Activated naive CD8-positive, alpha-beta T cell treated with anti-CD3 and anti-CD28 coated beads, Interleukin-2, amount 50 U/mL, for 24 hours (primary cell): ENCODE measurements at regions not wholly inside any gene's neighbourhood (a gene's known extent, or its start where the extent isn't known, plus 50 kb on each side); places are given as distances from the start of the nearest gene placed in this dataset.

Experiments
- ATAC-seq: fragments of 150-1000 bp; cut with Tn5 transposase; one replicate; pipeline ENCODE4 v1.10.0; 2021
- DNase-seq: peaks from one replicate; pipeline ENCODE4 v3.0.0; 2021
- H3K27ac Mint-ChIP-seq: one replicate; pipeline ENCODE4 v1.8.0; 2021; ENCODE audit warnings: mild to moderate bottlenecking, mixed read lengths
- H3K27me3 Mint-ChIP-seq: one replicate; pipeline ENCODE4 v1.8.0; 2021; ENCODE audit warnings: mixed read lengths
- H3K36me3 Mint-ChIP-seq: one replicate; pipeline ENCODE4 v1.8.0; 2021; ENCODE audit warnings: low read depth, mixed read lengths
- H3K4me1 Mint-ChIP-seq: one replicate; pipeline ENCODE4 v1.8.0; 2021; ENCODE audit warnings: mixed read lengths
- H3K4me3 Mint-ChIP-seq: one replicate; pipeline ENCODE4 v1.8.0; 2021; ENCODE audit warnings: mild to moderate bottlenecking, moderate library complexity, mixed read lengths
- H3K9me3 Mint-ChIP-seq: one replicate; pipeline ENCODE4 v1.8.0; 2021; ENCODE audit warnings: mixed read lengths

GRCh38 chr17:77487677-77488530, 347.1 kb downstream of the SEC14L1 start:
- peaks cover 32% of the 10 kb centered on the region for H3K36me3 Mint-ChIP-seq

DNA sequence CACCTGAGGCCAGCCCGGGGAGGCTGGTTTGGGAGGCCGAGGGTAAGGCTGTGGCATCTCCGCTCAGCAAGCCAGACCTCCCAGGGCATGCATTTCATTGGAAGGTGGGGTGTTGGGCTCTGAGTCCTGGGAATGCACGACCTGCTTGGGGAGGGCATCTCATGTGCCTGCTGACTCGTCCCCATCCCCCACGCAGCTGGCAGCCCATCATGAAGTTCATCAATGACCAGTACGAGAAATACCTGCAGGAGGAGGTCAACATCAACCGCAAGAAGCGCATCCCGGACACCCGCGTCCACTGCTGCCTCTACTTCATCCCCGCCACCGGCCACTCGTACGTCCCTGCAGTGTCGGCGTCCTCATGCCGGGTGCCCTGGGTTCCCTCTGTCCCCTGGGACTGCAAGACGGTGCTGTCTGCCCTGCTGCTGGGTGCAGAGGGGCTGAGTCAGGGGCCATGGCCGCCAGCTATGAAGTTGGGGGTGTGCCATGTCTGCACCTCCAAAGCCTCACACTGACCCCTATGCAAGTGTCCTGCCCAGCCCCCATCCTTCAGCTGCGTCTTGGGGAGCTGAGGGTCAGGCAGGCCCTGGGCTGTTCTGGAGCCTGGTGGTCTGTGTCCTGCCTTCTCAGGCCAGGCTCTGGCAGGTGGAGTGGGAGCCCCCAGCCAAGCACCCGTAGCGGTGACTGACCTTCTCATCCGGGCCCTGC, 347.9 kb downstream of the SEC14L1 start:
- no peaks in the 10 kb centered on the region for H3K9me3 Mint-ChIP-seq
- peaks cover 27% of the 10 kb centered on the region for H3K36me3 Mint-ChIP-seq
- H3K27me3 Mint-ChIP-seq, result no peaks in the 10 kb centered on the region

More at GRCh38 chr17:77487677-77488530, 347.1 kb downstream of the SEC14L1 start:
- ATAC-seq, result no peak
- H3K9me3 Mint-ChIP-seq, result no peaks in the 10 kb centered on the region
- no peak overlapping the region for H3K27ac Mint-ChIP-seq
- no peaks in the 10 kb centered on the region for H3K27me3 Mint-ChIP-seq
- no peak overlapping the region for H3K4me3 Mint-ChIP-seq
- H3K4me1 Mint-ChIP-seq, result peaks cover 18% of the 10 kb centered on the region
- DNase-seq, result no peak

GRCh38 chr17:77489239-77489892, 348.6 kb downstream of the SEC14L1 start:
- Mint-ChIP-seq H3K9me3 (no peaks in the 10 kb centered on the region), H3K4me3 (no peak overlapping the region), H3K27me3 (no peaks in the 10 kb centered on the region), H3K36me3 (peaks cover 27% of the 10 kb centered on the region), H3K27ac (no peak overlapping the region), H3K4me1 (peaks cover 17% of the 10 kb centered on the region)
- DNase-seq, result no peak
- ATAC-seq, result no peak

More for the DNA sequence above, 347.9 kb downstream of the SEC14L1 start:
- Mint-ChIP-seq H3K4me3 (no peak overlapping the region), H3K27ac (no peak overlapping the region), H3K4me1 (peaks cover 16% of the 10 kb centered on the region)
- DNase-seq (no peak), ATAC-seq (no peak)

DNA sequence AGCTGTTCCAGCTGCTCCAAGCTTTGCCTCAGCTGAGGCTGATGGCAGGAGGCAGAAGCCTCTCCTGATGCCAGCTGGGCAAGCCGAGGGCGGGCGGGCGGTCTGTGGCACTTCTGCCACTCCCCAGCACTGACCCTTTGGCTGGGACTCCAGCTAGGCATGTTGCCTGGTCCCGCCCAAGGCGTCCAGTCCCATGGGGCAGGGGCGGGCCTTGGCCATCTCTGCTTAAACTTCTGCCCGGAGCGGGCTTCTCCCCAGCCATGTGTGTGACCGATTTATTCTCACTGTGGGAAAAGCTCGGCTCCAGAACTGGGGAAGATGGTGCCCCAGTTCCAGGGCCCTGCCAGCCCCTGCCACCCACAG, 349.1 kb downstream of the SEC14L1 start:
- H3K27ac Mint-ChIP-seq, result no peak overlapping the region
- no peaks in the 10 kb centered on the region for H3K27me3 Mint-ChIP-seq
- no peaks in the 10 kb centered on the region for H3K9me3 Mint-ChIP-seq
- no peak overlapping the region for H3K4me3 Mint-ChIP-seq
- H3K36me3 Mint-ChIP-seq, result peaks cover 29% of the 10 kb centered on the region
- ATAC-seq (no peak), DNase-seq (no peak)
- H3K4me1 Mint-ChIP-seq, result peaks cover 18% of the 10 kb centered on the region

DNA sequence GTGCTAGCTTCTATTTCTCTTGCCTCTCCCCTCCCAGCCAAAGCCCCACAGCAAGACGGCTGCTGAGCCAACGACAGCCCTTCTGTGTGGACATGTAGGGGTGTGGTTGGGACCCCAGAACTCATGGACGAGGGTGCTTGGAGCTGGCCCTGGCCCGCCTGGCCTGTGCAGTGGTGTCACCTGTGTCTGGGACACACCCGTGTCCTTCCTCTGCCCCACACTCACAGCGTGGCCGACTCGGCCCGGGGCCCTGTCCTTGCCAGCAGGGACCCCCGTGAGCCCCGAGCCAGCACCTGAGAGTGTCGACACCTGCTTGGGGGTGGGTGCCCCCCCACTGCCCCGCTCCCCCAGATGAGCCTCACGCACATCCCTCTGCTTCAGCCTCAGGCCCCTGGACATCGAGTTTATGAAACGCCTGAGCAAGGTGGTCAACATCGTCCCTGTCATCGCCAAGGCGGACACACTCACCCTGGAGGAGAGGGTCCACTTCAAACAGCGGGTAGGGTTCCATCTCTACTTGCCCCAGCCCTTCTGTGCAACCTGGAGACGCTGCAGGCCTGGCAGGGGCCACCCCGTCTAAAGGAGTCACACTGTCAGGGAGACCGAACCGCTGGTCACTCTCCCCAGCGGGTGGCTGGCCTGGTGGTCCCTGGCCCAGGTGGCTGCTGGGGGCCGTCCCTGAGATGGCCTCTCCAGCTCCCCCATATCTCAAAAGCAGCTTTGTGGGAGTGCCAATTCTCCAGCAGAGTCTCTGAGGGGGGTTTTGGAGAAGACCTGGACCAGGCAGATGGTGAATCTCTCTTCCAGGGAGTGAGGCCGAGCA, 349.8 kb downstream of the SEC14L1 start:
- no peak overlapping the region for H3K4me3 Mint-ChIP-seq
- ATAC-seq, result no peak
- peaks cover 20% of the 10 kb centered on the region for H3K4me1 Mint-ChIP-seq
- no peaks in the 10 kb centered on the region for H3K9me3 Mint-ChIP-seq
- no peak for DNase-seq
- H3K36me3 Mint-ChIP-seq, result peaks cover 30% of the 10 kb centered on the region
- no peaks in the 10 kb centered on the region for H3K27me3 Mint-ChIP-seq
- H3K27ac Mint-ChIP-seq, result no peak overlapping the region

DNA sequence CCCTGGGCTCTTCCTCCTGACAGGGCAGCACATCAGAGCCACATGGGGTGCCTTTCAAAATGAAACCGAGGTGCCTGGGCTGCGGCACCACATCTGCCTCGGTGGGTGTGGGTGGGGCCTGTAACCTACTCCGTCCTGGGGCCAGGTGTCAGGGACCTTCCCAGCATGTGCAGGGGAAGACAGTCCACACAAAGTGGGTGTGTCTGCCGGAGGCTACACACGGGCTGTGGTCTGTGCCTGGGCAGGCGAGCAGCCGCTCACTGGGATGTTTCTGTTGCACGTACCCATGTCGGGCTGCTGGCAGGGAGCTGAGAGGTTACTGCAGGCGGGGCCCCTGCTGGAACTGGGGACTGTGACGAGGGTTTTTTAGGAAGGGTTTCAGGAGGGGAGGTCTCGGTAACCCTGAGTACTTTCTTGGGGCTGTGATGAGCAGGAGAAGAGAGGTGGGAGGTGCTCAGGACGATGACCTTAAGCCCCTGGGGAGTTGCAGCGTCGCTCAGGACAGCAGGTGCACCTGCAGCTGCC, 351.2 kb downstream of the SEC14L1 start:
- Mint-ChIP-seq H3K4me3 (no peak overlapping the region), H3K4me1 (peaks cover 15% of the 10 kb centered on the region), H3K27me3 (no peaks in the 10 kb centered on the region), H3K9me3 (no peaks in the 10 kb centered on the region), H3K36me3 (peaks cover 23% of the 10 kb centered on the region), H3K27ac (peak overlapping the region; percentile 31)
- no peak for DNase-seq
- peak; percentile 45 for ATAC-seq

- H3K4me1 Mint-ChIP-seq, result peaks cover 15% of the 10 kb centered on the region
- H3K27me3 Mint-ChIP-seq, result no peaks in the 10 kb centered on the region
- peaks cover 23% of the 10 kb centered on the region for H3K36me3 Mint-ChIP-seq
- DNase-seq (no peak), ATAC-seq (no peak)
- H3K4me3 Mint-ChIP-seq, result no peak overlapping the region
- H3K9me3 Mint-ChIP-seq, result no peaks in the 10 kb centered on the region
- H3K27ac Mint-ChIP-seq, result no peak overlapping the region
Measured at GRCh38 chr17:77492446-77493237, 351.9 kb downstream of the SEC14L1 start.

GRCh38 chr17:77493238-77493820, 352.6 kb downstream of the SEC14L1 start:
- H3K27ac Mint-ChIP-seq, result no peak overlapping the region
- no peaks in the 10 kb centered on the region for H3K27me3 Mint-ChIP-seq
- H3K4me3 Mint-ChIP-seq, result no peak overlapping the region
- no peaks in the 10 kb centered on the region for H3K9me3 Mint-ChIP-seq
- ATAC-seq, result no peak
- no peak for DNase-seq
- peaks cover 19% of the 10 kb centered on the region for H3K36me3 Mint-ChIP-seq
- H3K4me1 Mint-ChIP-seq, result peaks cover 15% of the 10 kb centered on the region

GRCh38 chr17:77493901-77494663, 353.3 kb downstream of the SEC14L1 start:
- Mint-ChIP-seq H3K36me3 (peaks cover 15% of the 10 kb centered on the region), H3K4me1 (peaks cover 14% of the 10 kb centered on the region), H3K9me3 (no peaks in the 10 kb centered on the region), H3K27me3 (no peaks in the 10 kb centered on the region), H3K27ac (no peak overlapping the region), H3K4me3 (no peak overlapping the region)
- DNase-seq (no peak), ATAC-seq (no peak)

GRCh38 chr17:77494664-77495435, 354.1 kb downstream of the SEC14L1 start:
- peaks cover 14% of the 10 kb centered on the region for H3K4me1 Mint-ChIP-seq

DNA sequence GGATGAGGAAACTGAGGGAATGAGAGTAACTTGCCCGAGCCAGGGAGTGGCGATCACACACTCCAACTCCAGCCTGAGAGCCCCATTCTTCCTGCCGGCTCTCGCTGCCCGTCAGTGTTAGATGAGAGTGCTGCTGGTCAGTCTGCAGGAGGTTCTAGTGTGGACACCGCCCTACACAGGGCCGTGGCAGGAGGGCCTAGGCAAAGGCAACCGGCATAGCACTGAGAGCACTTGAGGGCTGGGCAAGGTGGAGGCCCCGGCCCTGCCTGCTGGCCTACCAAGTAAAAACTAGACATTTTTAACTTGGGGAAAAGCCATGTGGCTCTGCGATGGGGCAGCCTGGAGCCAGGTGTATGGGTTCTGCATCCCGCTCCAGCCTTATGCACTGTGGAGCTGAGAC, 354.8 kb downstream of the SEC14L1 start:
- no peaks in the 10 kb centered on the region for H3K9me3 Mint-ChIP-seq
- no peak overlapping the region for H3K27ac Mint-ChIP-seq
- H3K4me1 Mint-ChIP-seq, result peaks cover 13% of the 10 kb centered on the region
- ATAC-seq (no peak), DNase-seq (no peak)
- H3K27me3 Mint-ChIP-seq, result no peaks in the 10 kb centered on the region
- H3K36me3 Mint-ChIP-seq, result peaks cover 18% of the 10 kb centered on the region
- no peak overlapping the region for H3K4me3 Mint-ChIP-seq

More at GRCh38 chr17:77494664-77495435, 354.1 kb downstream of the SEC14L1 start:
- peak; percentile 58 for ATAC-seq
- H3K9me3 Mint-ChIP-seq, result no peaks in the 10 kb centered on the region
- H3K27me3 Mint-ChIP-seq, result no peaks in the 10 kb centered on the region
- H3K27ac Mint-ChIP-seq, result peak overlapping the region; percentile 68
- peak; percentile 81 for DNase-seq
- H3K36me3 Mint-ChIP-seq, result peaks cover 18% of the 10 kb centered on the region
- H3K4me3 Mint-ChIP-seq, result no peak overlapping the region

DNA sequence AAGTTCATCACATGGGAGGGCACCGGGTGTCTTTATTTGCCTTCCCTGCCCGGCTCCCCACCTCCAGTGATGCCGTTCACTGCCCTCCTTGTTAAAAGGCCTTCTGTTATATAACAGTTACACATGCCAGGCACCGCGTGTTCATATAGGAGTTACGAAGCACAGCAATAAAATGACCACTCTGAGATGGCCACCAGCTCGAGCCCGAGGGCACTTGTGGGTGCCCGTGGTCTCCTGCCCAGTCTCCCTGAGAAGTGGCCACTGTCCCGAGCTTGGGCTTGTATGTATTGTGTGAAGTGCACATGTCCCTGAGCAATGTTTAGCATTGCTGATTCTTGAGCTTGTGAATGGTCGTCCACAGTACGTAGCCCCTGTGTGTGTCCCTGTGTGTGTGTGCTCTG, 355.6 kb downstream of the SEC14L1 start:
- no peak for DNase-seq
- no peak for ATAC-seq
- no peak overlapping the region for H3K27ac Mint-ChIP-seq
- peaks cover 11% of the 10 kb centered on the region for H3K4me1 Mint-ChIP-seq
- H3K36me3 Mint-ChIP-seq, result peaks cover 19% of the 10 kb centered on the region
- H3K27me3 Mint-ChIP-seq, result no peaks in the 10 kb centered on the region
- no peak overlapping the region for H3K4me3 Mint-ChIP-seq
- H3K9me3 Mint-ChIP-seq, result no peaks in the 10 kb centered on the region
